Stromal cell of bone marrow (primary cell): ENCODE measurements at regions not wholly inside any gene's neighbourhood (a gene's known extent, or its start where the extent isn't known, plus 50 kb on each side); places are given as distances from the start of the nearest gene placed in this dataset.

ENCODE experiments used
- DNase-seq: peaks from one replicate; pipeline ENCODE4 v3.0.0-alpha.2; 2012; ENCODE audit warnings: low read depth

DNA sequence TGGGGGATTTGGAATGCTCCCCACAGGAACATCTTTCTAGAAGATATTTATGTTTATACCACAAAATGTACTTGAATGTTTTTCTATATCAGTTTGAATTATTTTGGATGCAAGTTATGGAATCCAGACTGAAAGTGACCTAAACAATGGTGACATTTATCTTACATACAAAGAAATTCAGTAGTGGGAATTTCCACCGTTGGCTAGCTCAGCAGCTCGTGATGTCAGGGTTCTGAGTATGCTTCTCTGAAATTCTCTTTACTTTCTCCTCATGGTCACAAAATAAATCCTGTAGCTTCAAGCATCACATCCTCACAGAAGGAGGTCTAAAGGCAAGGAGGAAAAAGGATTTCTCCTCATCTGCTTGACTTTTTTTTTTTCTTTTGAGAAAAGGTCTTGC lies 105.3 kb downstream of the AKAIN1 start:
- no peak for DNase-seq

DNA sequence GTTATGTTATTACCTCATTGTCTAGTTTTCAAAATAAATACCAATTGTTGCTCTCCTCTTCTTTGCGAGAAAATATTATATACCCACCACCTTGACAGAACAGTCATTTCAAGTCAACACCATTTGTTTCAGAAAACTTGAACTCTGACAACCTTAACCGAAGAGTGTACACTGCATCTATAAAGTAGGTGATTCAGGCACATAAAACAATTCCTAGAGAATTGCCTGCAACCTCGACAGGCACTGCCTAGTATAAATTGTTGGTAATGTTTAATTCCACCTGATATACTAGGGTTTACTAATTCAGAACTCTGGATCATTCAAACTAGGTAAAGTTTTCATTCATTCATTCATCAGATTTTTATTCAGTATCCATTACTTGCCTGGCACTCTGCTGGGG lies 121.8 kb downstream of the AKAIN1 start:
- DNase-seq, result no peak

DNA sequence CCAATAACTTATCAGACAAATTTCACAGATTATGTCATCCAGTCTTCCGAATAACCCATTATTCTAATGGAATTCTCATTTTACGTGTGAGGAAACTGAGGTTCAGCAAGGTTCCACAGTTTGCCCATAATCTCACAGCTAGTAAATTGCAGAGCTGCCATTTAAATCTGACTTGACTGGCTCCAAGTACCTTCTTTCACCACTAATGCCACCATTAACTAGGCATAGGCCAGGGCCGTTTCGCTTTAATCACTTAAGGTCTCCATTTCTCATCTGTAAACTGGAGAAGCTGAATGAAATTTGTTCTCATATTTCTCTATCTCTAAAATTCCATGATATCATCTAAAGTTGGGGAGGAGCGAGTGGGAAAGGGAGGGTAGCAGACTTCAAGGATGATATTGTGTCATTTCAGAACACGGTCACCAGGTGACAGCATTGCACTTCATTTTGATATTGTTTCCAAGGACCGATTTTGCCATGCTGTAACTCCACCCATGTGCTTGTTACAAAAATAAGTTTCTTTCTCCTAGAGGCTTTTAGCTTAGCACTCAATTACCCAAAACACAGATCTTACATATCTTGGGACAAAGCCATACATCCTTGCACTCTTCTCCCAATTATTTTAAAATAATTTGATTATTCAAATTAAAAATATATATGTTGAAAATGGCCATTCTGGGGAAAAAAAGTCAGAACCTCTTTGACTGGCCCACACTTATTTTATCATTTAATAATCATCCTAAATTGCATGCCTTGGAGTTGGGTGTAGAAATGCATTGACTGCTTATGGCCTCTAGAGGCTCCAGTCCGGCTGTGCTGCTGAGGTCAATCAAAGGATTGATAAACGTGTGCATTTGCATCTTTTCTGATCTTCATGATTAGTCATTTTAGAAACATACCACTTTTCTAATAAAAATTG lies 123.8 kb downstream of the AKAIN1 start:
- DNase-seq, result peak; percentile 13

GRCh38 chr18:5068851-5069250 lies 128.2 kb downstream of the AKAIN1 start:
- DNase-seq, result peak; percentile 48

DNA sequence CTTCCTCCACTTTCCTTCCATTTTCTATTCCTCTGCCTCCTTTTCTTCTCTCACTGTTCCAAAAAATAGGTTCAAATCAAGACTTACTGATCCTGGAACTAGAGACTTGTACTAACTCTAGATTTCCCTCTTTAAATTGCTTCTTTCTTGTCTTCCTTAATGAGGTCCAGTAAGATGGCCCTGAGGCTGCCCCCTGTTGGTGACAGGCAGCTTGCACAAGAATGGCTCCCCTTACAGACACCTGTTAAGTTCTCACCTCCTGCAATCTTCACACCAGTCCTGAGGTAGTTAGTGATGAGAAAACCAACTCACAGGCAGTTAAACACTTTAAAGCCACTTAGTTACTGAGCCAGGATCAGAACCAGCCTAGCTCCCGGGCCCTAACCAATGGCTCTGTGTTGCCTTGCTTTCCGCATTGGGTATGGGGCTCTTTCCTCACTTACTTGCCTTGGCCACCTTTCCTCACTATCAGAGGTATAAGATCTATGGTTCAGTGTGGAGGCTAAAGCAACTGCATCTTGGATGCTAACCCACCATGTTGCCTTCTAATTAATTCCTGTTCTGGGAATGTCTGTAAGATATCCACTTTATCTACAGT lies 130.6 kb downstream of the AKAIN1 start:
- no peak for DNase-seq

- DNase-seq, result no peak
These were observed 131.4 kb downstream of the AKAIN1 start for GRCh38 chr18:5065615-5066014.

- no peak for DNase-seq
These were observed 132.2 kb downstream of the AKAIN1 start for GRCh38 chr18:5064841-5065370.

GRCh38 chr18:5061785-5062184 lies 135.3 kb downstream of the AKAIN1 start:
- no peak for DNase-seq

- no peak for DNase-seq
These were observed 136.5 kb downstream of the AKAIN1 start for GRCh38 chr18:5060543-5060942.

DNA sequence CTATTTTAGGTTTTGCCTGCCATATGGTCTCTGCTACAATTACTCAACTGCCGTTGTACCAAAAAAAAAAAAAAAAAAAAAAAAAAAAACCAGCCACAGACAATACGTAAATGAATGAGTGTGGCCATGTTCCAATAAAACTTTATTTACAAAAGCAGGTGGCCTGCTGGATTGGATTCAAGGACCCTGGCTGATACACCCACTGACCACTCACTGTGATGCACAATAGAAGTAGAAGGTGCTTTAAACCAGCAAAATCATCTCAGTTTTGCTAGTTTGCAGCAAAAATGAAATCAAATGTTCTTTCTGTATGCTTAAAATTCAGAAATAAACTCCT lies 137.4 kb downstream of the AKAIN1 start:
- DNase-seq, result no peak

- DNase-seq, result peak; percentile 8
These were observed 138.0 kb downstream of the AKAIN1 start for GRCh38 chr18:5058768-5059695.

- peak; percentile 11 for DNase-seq
These were observed 139.4 kb downstream of the AKAIN1 start for GRCh38 chr18:5057386-5058348.

DNA sequence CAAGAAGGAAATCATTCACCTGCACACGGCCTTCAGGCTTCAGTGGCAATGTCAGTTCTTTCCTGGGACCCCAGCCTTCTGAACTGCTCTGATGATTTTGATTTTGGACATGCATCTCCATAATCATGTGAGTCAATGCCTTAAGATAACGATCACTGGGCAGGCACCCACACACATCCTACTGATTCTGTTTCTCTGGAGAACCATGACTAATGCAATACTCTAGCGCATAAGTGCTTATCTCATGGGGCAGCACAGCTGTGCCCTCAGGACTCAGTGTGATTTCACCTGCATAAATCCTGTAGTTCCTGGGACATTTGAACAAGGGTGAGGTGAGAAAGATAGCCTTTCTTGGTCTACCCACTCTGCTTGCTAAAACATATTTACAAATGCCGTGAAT lies 144.6 kb downstream of the AKAIN1 start:
- no peak for DNase-seq

DNA sequence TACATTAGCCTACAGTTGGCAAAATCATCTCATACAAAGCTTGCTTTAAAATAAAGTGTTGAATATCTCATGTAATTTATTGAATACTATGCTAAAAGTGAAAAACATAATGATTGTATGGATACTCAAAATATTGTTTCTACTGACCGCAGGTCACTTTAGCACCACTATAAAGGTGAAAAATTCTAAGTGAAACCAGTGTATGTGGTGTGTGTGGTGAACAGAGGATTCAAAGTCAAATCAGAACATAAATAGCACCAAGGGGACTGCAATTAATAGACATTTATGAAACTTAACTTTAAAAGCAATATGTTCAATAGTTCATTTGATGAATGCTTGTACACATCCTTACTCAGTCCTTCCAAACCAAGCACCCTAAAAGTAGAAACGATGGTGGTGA lies 145.8 kb downstream of the AKAIN1 start:
- no peak for DNase-seq

GRCh38 chr18:5049124-5049523 lies 147.9 kb downstream of the AKAIN1 start:
- DNase-seq, result no peak

GRCh38 chr18:5040476-5040875 lies 156.6 kb downstream of the AKAIN1 start:
- DNase-seq, result no peak

DNA sequence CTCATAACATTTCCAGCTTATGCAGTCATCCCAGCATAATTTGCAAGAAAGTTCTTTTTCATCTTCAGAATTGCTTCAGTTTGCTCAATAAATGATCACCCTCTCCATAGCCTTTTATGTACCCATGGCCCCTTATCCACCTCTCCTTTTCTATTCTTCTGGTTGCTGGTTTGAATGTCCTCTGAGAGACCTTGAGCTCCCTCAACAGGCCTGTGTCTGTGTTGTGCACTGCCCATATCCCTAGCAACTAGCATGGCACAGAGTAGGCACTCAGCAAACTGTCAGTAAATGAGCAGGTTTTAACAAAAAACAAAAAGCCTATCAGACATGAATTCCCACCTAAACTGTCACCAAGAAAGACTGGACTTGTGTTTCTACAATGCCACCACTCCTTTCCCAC lies 160.5 kb downstream of the AKAIN1 start:
- no peak for DNase-seq

- no peak for DNase-seq
These were observed 165.8 kb downstream of the AKAIN1 start for GRCh38 chr18:5031216-5031615.

DNA sequence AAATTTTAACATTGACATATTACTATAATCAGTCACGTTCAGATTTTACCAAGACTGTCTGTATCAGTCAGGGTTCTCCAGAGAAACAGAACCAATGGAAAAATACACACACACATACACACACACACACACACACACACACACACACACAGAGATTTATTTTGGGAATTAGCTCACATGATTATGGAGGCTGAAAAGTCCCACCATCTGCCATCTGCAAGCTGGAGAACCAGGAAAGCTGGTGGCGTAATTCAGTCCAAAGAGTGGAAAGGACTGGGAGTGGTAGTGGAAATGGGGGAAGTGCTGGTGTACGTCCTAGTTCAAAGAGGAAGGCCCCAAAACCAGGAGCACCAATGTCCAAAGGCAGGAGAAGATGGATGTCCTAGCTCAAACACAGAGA lies 166.4 kb downstream of the AKAIN1 start:
- no peak for DNase-seq

- no peak for DNase-seq
These were observed 167.5 kb downstream of the AKAIN1 start for GRCh38 chr18:5029592-5029991.

DNA sequence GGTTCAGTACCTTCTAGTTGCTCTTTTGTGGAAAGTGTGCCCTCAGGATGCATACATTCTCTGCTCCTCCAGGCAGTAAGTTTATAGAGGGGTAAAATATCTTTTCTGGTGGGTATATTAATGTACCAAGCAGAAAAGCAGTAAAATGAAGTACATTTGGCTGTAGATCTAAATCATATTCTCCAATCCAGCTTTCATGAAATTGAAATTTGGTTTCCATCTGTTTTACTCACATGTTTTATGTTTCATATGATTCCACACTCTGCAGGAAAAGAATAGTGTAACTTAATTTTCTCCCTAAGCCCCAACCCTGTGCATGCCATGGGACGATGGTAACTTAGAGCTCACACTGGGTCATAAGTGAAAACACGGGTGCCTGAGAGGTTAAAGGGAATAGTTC lies 172.3 kb downstream of the AKAIN1 start:
- no peak for DNase-seq
